H1 (cell line): ENCODE measurements at regions not wholly inside any gene's neighbourhood (a gene's known extent, or its start where the extent isn't known, plus 50 kb on each side); places are given as distances from the start of the nearest gene placed in this dataset.

Experiments
- CTCF ChIA-PET: fragments of 300-600 bp; sonication (Branson Sonifier 250); formaldehyde crosslinking; loops from one replicate; lab custom pipeline; 2021; ENCODE audit not compliant: partially characterized antibody; lab: Charles Lee
- POLR2A ChIA-PET: fragments of 300-600 bp; sonication (Branson Sonifier 250); formaldehyde crosslinking; loops from one replicate; lab custom pipeline; 2021; ENCODE audit warnings: inconsistent platforms; ENCODE audit not compliant: partially characterized antibody; lab: Charles Lee
- DNase-seq, 2 experiments: peaks; one replicate each; pipeline versions ENCODE4 v3.0.0 to v3.0.0-alpha.2; 2010 to 2022; ENCODE audit warnings: low spot score in 2 of 2, low read depth in 1 of 2, mixed read lengths in 1 of 2
- FAIRE-seq: peaks from 2 replicates; lab custom pipeline; 2011; peaks lifted over from hg19 to GRCh38; lab: Jason Lieb, UNC
- H2AFZ ChIP-seq: 2 replicates; pipeline ENCODE4 v1.8.1; 2012; ENCODE audit warnings: low read length, inconsistent platforms
- H2AK5ac ChIP-seq: 2 replicates; pipeline ENCODE4 v1.6.1; 2013; ENCODE audit warnings: low read depth, low read length
- H2BK120ac ChIP-seq: replicated peaks from 2 replicates; pipeline ENCODE3; 2013; ENCODE audit warnings: low read depth, low read length, inconsistent platforms
- H2BK12ac ChIP-seq: 2 replicates; pipeline ENCODE4 v1.6.1; 2013; ENCODE audit warnings: low read depth, low read length
- H2BK15ac ChIP-seq: 2 replicates; pipeline ENCODE4 v1.6.1; 2013; ENCODE audit warnings: low read length
- H2BK20ac ChIP-seq: 2 replicates; pipeline ENCODE4 v1.6.1; 2013; ENCODE audit warnings: low read length
- H2BK5ac ChIP-seq: 2 replicates; pipeline ENCODE4 v1.6.1; 2013; ENCODE audit warnings: low read depth, low read length
- H3K14ac ChIP-seq: 2 replicates; pipeline ENCODE4 v1.6.1; 2013; ENCODE audit warnings: inconsistent platforms; ENCODE audit not compliant: insufficient read length
- H3K18ac ChIP-seq: 2 replicates; pipeline ENCODE4 v1.6.1; 2013; ENCODE audit warnings: low read length; ENCODE audit errors: extremely low read depth
- H3K23ac ChIP-seq: 2 replicates; pipeline ENCODE4 v1.6.1; 2013; ENCODE audit warnings: inconsistent platforms; ENCODE audit not compliant: insufficient read length
- H3K23me2 ChIP-seq: 2 replicates; pipeline ENCODE4 v1.6.1; 2013; ENCODE audit warnings: low read depth, low read length
- H3K27ac ChIP-seq: 2 replicates; pipeline ENCODE4 v1.6.1; 2011; ENCODE audit warnings: low read depth, low read length, inconsistent platforms
- H3K27me3 ChIP-seq, 4 experiments: replicated peaks in 1 of 4; 1 replicate in 1 of 4; 2 replicates in 3 of 4; pipeline versions ENCODE4 v1.6.1 to v1.8.1; 2011 to 2013; ENCODE audit warnings: low read length in 3 of 4, mild to moderate bottlenecking in 3 of 4, inconsistent platforms in 2 of 4, mixed read lengths in 2 of 4, moderate library complexity in 1 of 4; ENCODE audit not compliant: control insufficient read depth in 3 of 4, insufficient read depth in 3 of 4; ENCODE audit errors: extremely low read depth in 1 of 4
- H3K36me3 ChIP-seq, 4 experiments: 2 replicates each; pipeline versions ENCODE4 v1.6.1 to v1.8.1; 2011 to 2013; ENCODE audit warnings: mild to moderate bottlenecking in 4 of 4, low read length in 3 of 4, moderate library complexity in 2 of 4, control low read depth in 1 of 4, inconsistent platforms in 1 of 4; ENCODE audit not compliant: insufficient read depth in 4 of 4, control insufficient read depth in 2 of 4
- H3K4ac ChIP-seq: replicated peaks from 2 replicates; pipeline ENCODE3; 2013; ENCODE audit warnings: low read length, low read depth, mixed read lengths, inconsistent platforms; ENCODE audit not compliant: insufficient read length
- H3K4me1 ChIP-seq, 4 experiments: replicated peaks in 1 of 4; 1 replicate in 1 of 4; 2 replicates in 3 of 4; pipeline versions ENCODE4 v1.6.1 to v1.8.1; 2011 to 2013; ENCODE audit warnings: low read length in 3 of 4, inconsistent platforms in 2 of 4, mixed read lengths in 1 of 4; ENCODE audit not compliant: insufficient read depth in 4 of 4, control insufficient read depth in 3 of 4
- H3K4me2 ChIP-seq, 2 experiments: 2 replicates each; pipeline versions ENCODE4 v1.6.1 to v1.8.1; 2011 to 2013; ENCODE audit warnings: low read depth in 2 of 2, low read length in 2 of 2, control low read depth in 1 of 2, inconsistent platforms in 1 of 2, mild to moderate bottlenecking in 1 of 2; ENCODE audit not compliant: insufficient read depth in 1 of 2
- H3K4me3 ChIP-seq, 4 experiments: fragments of 200-600, 300-600 bp in 1 of 4; sonication (generic), shearing (Covaris generic), sonication (Bioruptor Twin) in 1 of 4; 2 replicates each; pipeline versions ENCODE4 v1.5.1 to v1.8.1; 2011 to 2016; ENCODE audit warnings: low read length in 4 of 4, low read depth in 3 of 4, control low read depth in 2 of 4, inconsistent platforms in 2 of 4, mild to moderate bottlenecking in 2 of 4, mixed read lengths in 1 of 4, moderate library complexity in 1 of 4; ENCODE audit not compliant: insufficient read depth in 2 of 4; ENCODE audit errors: extremely low read depth in 1 of 4
- H3K56ac ChIP-seq: replicated peaks from 2 replicates; pipeline ENCODE3; 2013; ENCODE audit warnings: low read depth, mild to moderate bottlenecking, mixed read lengths, low read length, inconsistent platforms; ENCODE audit not compliant: insufficient read length
- H3K79me1 ChIP-seq: 2 replicates; pipeline ENCODE4 v1.6.1; 2013; ENCODE audit warnings: low read depth, low read length, control low read depth
- H3K79me2 ChIP-seq, 2 experiments: 2 replicates each; pipeline versions ENCODE4 v1.6.1 to v1.8.1; 2012 to 2013; ENCODE audit warnings: low read length in 2 of 2, mild to moderate bottlenecking in 2 of 2, inconsistent platforms in 1 of 2; ENCODE audit not compliant: insufficient read depth in 2 of 2, control insufficient read depth in 1 of 2
- H3K9ac ChIP-seq, 4 experiments: replicated peaks in 1 of 4; 1 replicate in 1 of 4; 2 replicates in 3 of 4; pipeline versions ENCODE4 v1.6.1 to v1.8.1; 2011 to 2013; ENCODE audit warnings: low read depth in 3 of 4, low read length in 3 of 4, control low read depth in 2 of 4, mild to moderate bottlenecking in 2 of 4, moderate library complexity in 2 of 4, inconsistent platforms in 1 of 4; ENCODE audit errors: extremely low read depth in 1 of 4
- H3K9me3 ChIP-seq, 2 experiments: 2 replicates each; pipeline versions ENCODE4 v1.6.1 to v1.8.1; 2012 to 2013; ENCODE audit warnings: mild to moderate bottlenecking in 2 of 2, moderate library complexity in 2 of 2, control low read depth in 1 of 2, inconsistent platforms in 1 of 2, low read depth in 1 of 2, low read length in 1 of 2, mixed read lengths in 1 of 2; ENCODE audit not compliant: insufficient read depth in 2 of 2
- H4K20me1 ChIP-seq, 2 experiments: replicated peaks in 1 of 2; 2 replicates each; pipeline versions ENCODE3 to v1.8.1; 2011 to 2013; ENCODE audit warnings: inconsistent platforms in 2 of 2, low read length in 2 of 2, mild to moderate bottlenecking in 1 of 2; ENCODE audit not compliant: insufficient read depth in 2 of 2, control insufficient read depth in 1 of 2
- H4K5ac ChIP-seq: 2 replicates; pipeline ENCODE4 v1.6.1; 2013; ENCODE audit warnings: low read length, low read depth, mixed read lengths, inconsistent platforms; ENCODE audit not compliant: insufficient read length
- H4K8ac ChIP-seq: 2 replicates; pipeline ENCODE4 v1.8.0; 2013; ENCODE audit warnings: mild to moderate bottlenecking, moderate library complexity, low read length, inconsistent platforms; ENCODE audit not compliant: insufficient read depth; ENCODE audit errors: extremely low read depth
- H4K91ac ChIP-seq: replicated peaks from 2 replicates; pipeline ENCODE3; 2013; ENCODE audit warnings: low read length, mixed read lengths, inconsistent platforms; ENCODE audit not compliant: insufficient read length
- BACH1 ChIP-seq: IDR thresholded peaks from 2 replicates; pipeline ENCODE4 v1.6.1; 2012; ENCODE audit warnings: low read length, improper control_type of control experiment
- EP300 ChIP-seq, 2 experiments: IDR thresholded peaks; 1 replicate in 1 of 2; 2 replicates in 1 of 2; pipeline ENCODE4 v1.6.1; 2011 to 2012; ENCODE audit warnings: low read depth in 2 of 2, low read length in 2 of 2, mild to moderate bottlenecking in 2 of 2, borderline replicate concordance in 1 of 2, inconsistent platforms in 1 of 2, moderate library complexity in 1 of 2
- GABPA ChIP-seq: IDR thresholded peaks from 2 replicates; pipeline ENCODE4 v1.6.1; 2011; ENCODE audit warnings: mild to moderate bottlenecking, low read length, moderate library complexity, borderline replicate concordance; ENCODE audit not compliant: insufficient read depth
- MAX ChIP-seq: IDR thresholded peaks from 2 replicates; pipeline ENCODE4 v1.6.1; 2012; ENCODE audit warnings: inconsistent platforms
- NANOG ChIP-seq: IDR thresholded peaks from 2 replicates; pipeline ENCODE4 v1.6.1; 2011; ENCODE audit warnings: low read length, low read depth, mild to moderate bottlenecking, inconsistent platforms; ENCODE audit not compliant: insufficient read depth, poor library complexity, severe bottlenecking
- POU5F1 ChIP-seq: IDR thresholded peaks from 2 replicates; pipeline ENCODE4 v1.6.1; 2011; ENCODE audit warnings: low read depth, mild to moderate bottlenecking, low read length, moderate library complexity
- RXRA ChIP-seq: IDR thresholded peaks from 2 replicates; pipeline ENCODE4 v1.6.1; 2011; ENCODE audit warnings: low read depth, mild to moderate bottlenecking, low read length, moderate library complexity; ENCODE audit not compliant: insufficient read depth
- SIRT6 ChIP-seq: IDR thresholded peaks from one replicate; pipeline ENCODE4 v1.7.1; 2012; ENCODE audit warnings: low read length, inconsistent platforms
- SP1 ChIP-seq: IDR thresholded peaks from 2 replicates; pipeline ENCODE4 v1.6.1; 2011; ENCODE audit warnings: low read depth, low read length
- SUZ12 ChIP-seq: fragments of 200-600 bp; sonication (generic); IDR thresholded peaks from 2 replicates; pipeline ENCODE4 v1.6.1; 2012; ENCODE audit warnings: mild to moderate bottlenecking, inconsistent platforms, low read length, moderate library complexity, mixed read lengths
- TBP ChIP-seq: IDR thresholded peaks from 2 replicates; pipeline ENCODE4 v1.6.1; 2011; ENCODE audit warnings: low read depth, low read length, improper control_type of control experiment
- TCF12 ChIP-seq: IDR thresholded peaks from 2 replicates; pipeline ENCODE4 v1.6.1; 2011; ENCODE audit warnings: low read depth, mild to moderate bottlenecking, low read length
- YY1 ChIP-seq: IDR thresholded peaks from 2 replicates; pipeline ENCODE4 v1.6.1; 2011; ENCODE audit warnings: low read depth, mild to moderate bottlenecking, low read length
- WGBS, 2 experiments: shearing (Covaris generic) in 1 of 2; methylation state at CpG; one replicate each; pipeline versions ENCODE4 v1.1.6 to v1.1.7; 2013 to 2015; ENCODE audit warnings: low lambda C conversion rate in 2 of 2, mixed read lengths in 2 of 2, inconsistent platforms in 1 of 2, low coverage in 1 of 2, missing lambda C conversion rate in 1 of 2; ENCODE audit not compliant: insufficient replicate concordance in 2 of 2, insufficient coverage in 1 of 2, insufficient read length in 1 of 2; ENCODE audit errors: extremely low coverage in 1 of 2, missing lambda C conversion rate in 1 of 2; 5-methylcytosine and 5-hydroxymethylcytosine counted together
- TF ChIP-seq, protein P1 (sequence below): IDR thresholded peaks from 2 replicates; pipeline ENCODE4 v1.6.1; 2011; ENCODE audit warnings: low read depth, mild to moderate bottlenecking, low read length; ENCODE audit not compliant: insufficient read depth

DNA sequence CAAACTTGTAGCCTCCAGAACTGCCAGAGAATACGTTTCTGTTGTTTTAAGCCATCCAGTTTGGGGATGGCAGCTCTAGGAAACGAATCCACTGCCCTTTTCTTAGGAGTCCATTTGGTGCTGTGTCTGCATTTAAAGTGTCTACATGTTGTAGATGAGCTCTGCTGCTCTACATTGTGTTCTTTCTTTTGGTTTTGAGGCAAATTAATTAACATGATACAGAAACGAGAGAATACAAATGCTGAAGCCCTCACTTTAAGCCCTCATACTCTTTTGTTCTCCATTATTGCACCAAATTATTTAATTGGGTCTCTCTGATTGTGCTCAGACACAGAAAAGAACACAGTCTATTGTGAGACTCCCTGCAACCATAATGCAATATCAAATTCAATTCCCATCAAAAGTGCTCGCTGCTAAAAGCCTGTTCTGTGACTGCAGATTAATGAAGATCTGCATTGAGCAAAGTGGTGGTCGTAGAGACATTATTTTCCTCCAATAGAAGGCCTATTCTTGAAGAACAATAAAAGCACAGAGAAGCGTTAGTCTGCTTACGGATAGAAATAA is 166.3 kb upstream of the SOX21 start:
- no peak overlapping the region for H3K4me3 ChIP-seq
- no peak overlapping the region for H4K8ac ChIP-seq
- no peak for TF ChIP-seq SIRT6
- no peak for TF ChIP-seq MAX
- no peak for TF ChIP-seq POU5F1
- no peak for TF ChIP-seq SP1
- no peak for TF ChIP-seq TCF12
- no peak for TF ChIP-seq RXRA
- no peak for TF ChIP-seq NANOG
- no peak for TF ChIP-seq YY1
- TF ChIP-seq TBP = no peak
- TF ChIP-seq, protein P1, sequence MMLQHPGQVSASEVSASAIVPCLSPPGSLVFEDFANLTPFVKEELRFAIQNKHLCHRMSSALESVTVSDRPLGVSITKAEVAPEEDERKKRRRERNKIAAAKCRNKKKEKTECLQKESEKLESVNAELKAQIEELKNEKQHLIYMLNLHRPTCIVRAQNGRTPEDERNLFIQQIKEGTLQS = no peak
- TF ChIP-seq BACH1 = no peak
- no peak for TF ChIP-seq EP300 (IDR thresholded peaks at IDR 0.05; ENCODE audit: borderline replicate concordance in 1 of 2, low read depth in 2 of 2, low read length in 2 of 2)
- TF ChIP-seq GABPA = no peak
- TF ChIP-seq SUZ12 = no peak

More for the DNA sequence above, 166.3 kb upstream of the SOX21 start:
- no peak overlapping the region for H3K18ac ChIP-seq
- no peak overlapping the region for H2BK5ac ChIP-seq
- H2BK120ac ChIP-seq = no peak overlapping the region
- no peak overlapping the region for H2BK20ac ChIP-seq
- no peak overlapping the region for H4K5ac ChIP-seq
- H2BK15ac ChIP-seq = no peak overlapping the region
- H3K4me2 ChIP-seq = no peak overlapping the region
- H2BK12ac ChIP-seq = no peak overlapping the region
- H3K9ac ChIP-seq = no peak overlapping the region
- no peak overlapping the region for H3K14ac ChIP-seq
- H3K4ac ChIP-seq = no peak overlapping the region
- no peaks in the 10 kb centered on the region for H3K79me1 ChIP-seq
- H3K23me2 ChIP-seq = no peaks in the 10 kb centered on the region
- peaks cover 0 to 2% (median under 1%) of the 10 kb centered on the region in 4 experiments; a peak in 2 of 7 replicates for H3K4me1 ChIP-seq
- ChIA-PET POLR2A (no interaction called here), CTCF (interaction anchor here (1.5 kb wide), 1 partner anchor 13 kb away, joined by 3 read pairs; no protein-coding TSS in a partner anchor)
- H3K27me3 ChIP-seq = no peaks in the 10 kb centered on the region
- H3K9me3 ChIP-seq = no peaks in the 10 kb centered on the region; a peak in 2 of 4 replicates
- no peak overlapping the region for H3K23ac ChIP-seq
- no peak overlapping the region for H3K56ac ChIP-seq
- no peak overlapping the region for H2AFZ ChIP-seq
- DNase-seq (no peak), FAIRE-seq (no peak)
- no peaks in the 10 kb centered on the region for H3K36me3 ChIP-seq
- 85% methylated on average over 7 of the region's 7 CpGs; no CpG with 5 or more reads in 1 of the 2 experiments for WGBS, 2 experiments
- H3K79me2 ChIP-seq = no peaks in the 10 kb centered on the region
- no peak overlapping the region for H2AK5ac ChIP-seq
- no peak overlapping the region for H4K91ac ChIP-seq
- H3K27ac ChIP-seq = no peak overlapping the region
- H4K20me1 ChIP-seq = no peaks in the 10 kb centered on the region
